ENCODE measurements at regions not wholly inside any gene's neighbourhood (a gene's known extent, or its start where the extent isn't known, plus 50 kb on each side); places are given as distances from the start of the nearest gene placed in this dataset.

GRCh38 chr13:76693086-76693485, 193.1 kb downstream of the KCTD12 start:
- no peaks in the 10 kb centered on the region for H3K79me1 ChIP-seq (ENCODE audit: low read depth, low read length)
- H4K91ac ChIP-seq (replicated peaks; ENCODE audit: insufficient read length, low read length), result no peak overlapping the region
- H3K27ac ChIP-seq (ENCODE audit: low read depth, low read length), result no peak overlapping the region
- no peaks in the 10 kb centered on the region for H3K4me1 ChIP-seq (replicated peaks in 1 of 4; ENCODE audit: control insufficient read depth in 3 of 4, insufficient read depth in 4 of 4, low read length in 3 of 4)
- no peaks in the 10 kb centered on the region for H3K9me3 ChIP-seq (ENCODE audit: insufficient read depth in 2 of 2, low read depth in 1 of 2, low read length in 1 of 2)
- H3K27me3 ChIP-seq (replicated peaks in 1 of 4; ENCODE audit: control insufficient read depth in 3 of 4, extremely low read depth in 1 of 4, insufficient read depth in 3 of 4, low read length in 3 of 4), result no peaks in the 10 kb centered on the region
- ChIA-PET CTCF (ENCODE audit: partially characterized antibody) (interaction anchor here (0.6 kb wide), 1 partner anchor 73 kb away, joined by 3 read pairs; no protein-coding TSS in a partner anchor), POLR2A (ENCODE audit: partially characterized antibody) (no interaction called here)
- H3K4me3 ChIP-seq (ENCODE audit: extremely low read depth in 1 of 4, insufficient read depth in 2 of 4, low read depth in 3 of 4, low read length in 4 of 4), result no peak overlapping the region
- no peak overlapping the region for H2AK5ac ChIP-seq (ENCODE audit: low read depth, low read length)
- no peak overlapping the region for H2BK12ac ChIP-seq (ENCODE audit: low read depth, low read length)
- H3K4ac ChIP-seq (replicated peaks; ENCODE audit: insufficient read length, low read depth, low read length), result no peak overlapping the region
- WGBS, 2 experiments (ENCODE audit: extremely low coverage in 1 of 2, insufficient coverage in 1 of 2, insufficient read length in 1 of 2, insufficient replicate concordance in 2 of 2, low coverage in 1 of 2, low lambda C conversion rate in 2 of 2, missing lambda C conversion rate in 1 of 2), result 90% methylated on average over 2 of the region's 2 CpGs; no CpG with 5 or more reads in 1 of the 2 experiments
- H4K5ac ChIP-seq (ENCODE audit: insufficient read length, low read depth, low read length), result no peak overlapping the region
- H3K23ac ChIP-seq (ENCODE audit: insufficient read length), result no peak overlapping the region
- H3K56ac ChIP-seq (replicated peaks; ENCODE audit: insufficient read length, low read depth, low read length), result no peak overlapping the region
- H2AFZ ChIP-seq (ENCODE audit: low read length), result no peak overlapping the region
- no peaks in the 10 kb centered on the region for H3K36me3 ChIP-seq (ENCODE audit: control insufficient read depth in 2 of 4, insufficient read depth in 4 of 4, low read length in 3 of 4)
- no peaks in the 10 kb centered on the region for H3K79me2 ChIP-seq (ENCODE audit: control insufficient read depth in 1 of 2, insufficient read depth in 2 of 2, low read length in 2 of 2)
- H2BK120ac ChIP-seq (replicated peaks; ENCODE audit: low read depth, low read length), result no peak overlapping the region
- no peak overlapping the region for H2BK20ac ChIP-seq (ENCODE audit: low read length)
- H3K14ac ChIP-seq (ENCODE audit: insufficient read length), result no peak overlapping the region
- DNase-seq (ENCODE audit: low read depth in 1 of 2, low spot score in 2 of 2), result no peak
- no peak overlapping the region for H3K4me2 ChIP-seq (ENCODE audit: insufficient read depth in 1 of 2, low read depth in 2 of 2, low read length in 2 of 2)
- no peak overlapping the region for H4K8ac ChIP-seq (ENCODE audit: extremely low read depth, insufficient read depth, low read length)
- H3K18ac ChIP-seq (ENCODE audit: extremely low read depth, low read length), result no peak overlapping the region
- no peaks in the 10 kb centered on the region for H4K20me1 ChIP-seq (replicated peaks in 1 of 2; ENCODE audit: control insufficient read depth in 1 of 2, insufficient read depth in 2 of 2, low read length in 2 of 2)
- no peak overlapping the region for H2BK5ac ChIP-seq (ENCODE audit: low read depth, low read length)
- H3K9ac ChIP-seq (replicated peaks in 1 of 4; ENCODE audit: extremely low read depth in 1 of 4, low read depth in 3 of 4, low read length in 3 of 4), result no peak overlapping the region
- FAIRE-seq, result no peak
- no peak overlapping the region for H2BK15ac ChIP-seq (ENCODE audit: low read length)
- no peaks in the 10 kb centered on the region for H3K23me2 ChIP-seq (ENCODE audit: low read depth, low read length)
- no peak for TF ChIP-seq BCL11A (IDR thresholded peaks at IDR 0.05; ENCODE audit: low read depth in 2 of 2, low read length in 2 of 2)
- no peak for TF ChIP-seq TAF7 (optimal IDR thresholded peaks at IDR 0.05; ENCODE audit: borderline replicate concordance, low read depth, low read length)
- no peak for TF ChIP-seq NANOG (IDR thresholded peaks at IDR 0.05; ENCODE audit: insufficient read depth, low read depth, low read length, poor library complexity, severe bottlenecking)
- TF ChIP-seq POU5F1 (IDR thresholded peaks at IDR 0.05; ENCODE audit: low read depth, low read length), result no peak
- no peak for TF ChIP-seq BACH1 (IDR thresholded peaks at IDR 0.05; ENCODE audit: low read length)
- no peak for TF ChIP-seq CTBP2 (IDR thresholded peaks at IDR 0.05; ENCODE audit: borderline replicate concordance, insufficient read depth, insufficient read length, low read length)
- TF ChIP-seq CHD1 (IDR thresholded peaks at IDR 0.05; ENCODE audit: low read depth, low read length), result no peak
- TF ChIP-seq RAD21 (IDR thresholded peaks at IDR 0.05 in 1 of 2, conservative IDR thresholded peaks at IDR 0.05 in 1 of 2; ENCODE audit: low read depth in 2 of 2, low read length in 2 of 2), result no peak
- no peak for TF ChIP-seq RBBP5 (IDR thresholded peaks at IDR 0.05; ENCODE audit: borderline replicate concordance, low read depth, low read length)
- TF ChIP-seq KDM4A (IDR thresholded peaks at IDR 0.05; ENCODE audit: low read depth, low read length, severe bottlenecking), result no peak
- TF ChIP-seq CHD2 (IDR thresholded peaks at IDR 0.05; ENCODE audit: low read length), result no peak
- no peak for TF ChIP-seq CTCF (IDR thresholded peaks at IDR 0.05; ENCODE audit: control extremely low read depth in 1 of 3, insufficient read depth in 1 of 3, low read depth in 1 of 3, low read length in 3 of 3)

All from H1 (cell line).